Mesothelial cell of epicardium (in vitro differentiated cells): ENCODE measurements at regions not wholly inside any gene's neighbourhood (a gene's known extent, or its start where the extent isn't known, plus 50 kb on each side); places are given as distances from the start of the nearest gene placed in this dataset.

Experiments used
- DNase-seq, 2 experiments: peaks; one replicate each; pipeline ENCODE4 v3.0.0; 2021; ENCODE audit warnings: low spot score in 2 of 2; ENCODE audit not compliant: unreplicated experiment in 2 of 2
- H3K27ac Mint-ChIP-seq: 2 replicates; pipeline ENCODE4 v1.8.0; 2021; ENCODE audit warnings: mixed read lengths
- H3K27me3 Mint-ChIP-seq: 2 replicates; pipeline ENCODE4 v1.8.0; 2021; ENCODE audit warnings: low read depth, mixed read lengths
- H3K36me3 Mint-ChIP-seq: 2 replicates; pipeline ENCODE4 v1.8.0; 2021; ENCODE audit warnings: mixed read lengths
- H3K4me1 Mint-ChIP-seq: 2 replicates; pipeline ENCODE4 v1.8.0; 2021; ENCODE audit warnings: mixed read lengths
- H3K4me3 Mint-ChIP-seq: 2 replicates; pipeline ENCODE4 v1.8.0; 2021; ENCODE audit warnings: mild to moderate bottlenecking, moderate library complexity, mixed read lengths
- H3K9me3 Mint-ChIP-seq: 2 replicates; pipeline ENCODE4 v1.8.0; 2021; ENCODE audit warnings: mixed read lengths
- CTCF ChIP-seq: fragments of 200-600 bp; sonication (generic); IDR thresholded peaks from one replicate; pipeline ENCODE4 v1.5.0; 2021; ENCODE audit warnings: antibody characterized with exemption; ENCODE audit not compliant: unreplicated experiment

- Mint-ChIP-seq H3K27me3 (no peaks in the 10 kb centered on the region), H3K27ac (peak overlapping the region; percentile 91), H3K4me3 (no peak overlapping the region), H3K36me3 (no peaks in the 10 kb centered on the region), H3K4me1 (peaks cover 55% of the 10 kb centered on the region), H3K9me3 (no peaks in the 10 kb centered on the region)
- no peak for DNase-seq
- TF ChIP-seq CTCF, result no peak
Observed at GRCh38 chr1:113280581-113280980, 109.7 kb upstream of the MAGI3 start.

- no peak for DNase-seq
- H3K9me3 Mint-ChIP-seq, result no peaks in the 10 kb centered on the region
- no peak overlapping the region for H3K4me3 Mint-ChIP-seq
- H3K27ac Mint-ChIP-seq, result peak overlapping the region; percentile 91
- H3K27me3 Mint-ChIP-seq, result no peaks in the 10 kb centered on the region
- peaks cover 54% of the 10 kb centered on the region for H3K4me1 Mint-ChIP-seq
- no peak for TF ChIP-seq CTCF
- H3K36me3 Mint-ChIP-seq, result no peaks in the 10 kb centered on the region
Observed at GRCh38 chr1:113281550-113281949, 108.8 kb upstream of the MAGI3 start.

GRCh38 chr1:113282008-113282892 is 108.1 kb upstream of the MAGI3 start:
- DNase-seq, result no peak
- no peak for TF ChIP-seq CTCF
- Mint-ChIP-seq H3K36me3 (no peaks in the 10 kb centered on the region), H3K9me3 (no peaks in the 10 kb centered on the region), H3K4me1 (peaks cover 54% of the 10 kb centered on the region), H3K27me3 (no peaks in the 10 kb centered on the region), H3K27ac (peak overlapping the region; percentile 91), H3K4me3 (no peak overlapping the region)

GRCh38 chr1:113282893-113283285 is 107.4 kb upstream of the MAGI3 start:
- no peak for TF ChIP-seq CTCF
- DNase-seq, result no peak
- H3K27me3 Mint-ChIP-seq, result no peaks in the 10 kb centered on the region
- no peak overlapping the region for H3K4me3 Mint-ChIP-seq
- H3K36me3 Mint-ChIP-seq, result no peaks in the 10 kb centered on the region
- no peaks in the 10 kb centered on the region for H3K9me3 Mint-ChIP-seq
- peak overlapping the region; percentile 91 for H3K27ac Mint-ChIP-seq
- peaks cover 54% of the 10 kb centered on the region for H3K4me1 Mint-ChIP-seq

GRCh38 chr1:113283914-113284313 is 106.4 kb upstream of the MAGI3 start:
- Mint-ChIP-seq H3K9me3 (no peaks in the 10 kb centered on the region), H3K36me3 (no peaks in the 10 kb centered on the region), H3K27ac (peak overlapping the region; percentile 45), H3K27me3 (no peaks in the 10 kb centered on the region), H3K4me1 (peaks cover 49% of the 10 kb centered on the region), H3K4me3 (no peak overlapping the region)
- no peak for TF ChIP-seq CTCF
- DNase-seq, result no peak
